ENCODE measurements at regions not wholly inside any gene's neighbourhood (a gene's known extent, or its start where the extent isn't known, plus 50 kb on each side); places are given as distances from the start of the nearest gene placed in this dataset.

GRCh38 chr2:3914241-3914640, 210.9 kb downstream of the DCDC2C start:
- H3K4me3 ChIP-seq (ENCODE audit: low read depth, low read length) = no peak overlapping the region
- DNase-seq (ENCODE audit: low read depth) = no peak
- no peak for FAIRE-seq
- H3K36me3 ChIP-seq (ENCODE audit: control insufficient read depth, insufficient read depth, low read length) = no peaks in the 10 kb centered on the region
- no peak for TF ChIP-seq CTCF (IDR thresholded peaks at IDR 0.05; ENCODE audit: insufficient read depth, low read length, severe bottlenecking)
- no peaks in the 10 kb centered on the region for H3K27me3 ChIP-seq (ENCODE audit: control insufficient read depth, insufficient read depth, low read length)

- no peak for TF ChIP-seq CTCF (IDR thresholded peaks at IDR 0.05; ENCODE audit: insufficient read depth, low read length, severe bottlenecking)
- DNase-seq (ENCODE audit: low read depth) (no peak), FAIRE-seq (no peak)
These were observed 223.7 kb downstream of the DCDC2C start for GRCh38 chr2:3927031-3927430.

GRCh38 chr2:3929374-3929773, 226.0 kb downstream of the DCDC2C start:
- no peak for FAIRE-seq
- no peaks in the 10 kb centered on the region for H3K36me3 ChIP-seq (ENCODE audit: control insufficient read depth, insufficient read depth, low read length)
- DNase-seq (ENCODE audit: low read depth) = no peak
- H3K4me3 ChIP-seq (ENCODE audit: low read depth, low read length) = no peak overlapping the region
- TF ChIP-seq CTCF (IDR thresholded peaks at IDR 0.05; ENCODE audit: insufficient read depth, low read length, severe bottlenecking) = no peak
- H3K27me3 ChIP-seq (ENCODE audit: control insufficient read depth, insufficient read depth, low read length) = no peaks in the 10 kb centered on the region

More at GRCh38 chr2:3927031-3927430, 223.7 kb downstream of the DCDC2C start:
- H3K27me3 ChIP-seq (ENCODE audit: control insufficient read depth, insufficient read depth, low read length) = no peaks in the 10 kb centered on the region
- H3K36me3 ChIP-seq (ENCODE audit: control insufficient read depth, insufficient read depth, low read length) = no peaks in the 10 kb centered on the region
- no peak overlapping the region for H3K4me3 ChIP-seq (ENCODE audit: low read depth, low read length)

- DNase-seq (ENCODE audit: low read depth) = no peak
- Histone ChIP-seq H3K4me3 (ENCODE audit: low read depth, low read length) (no peak overlapping the region), H3K27me3 (ENCODE audit: control insufficient read depth, insufficient read depth, low read length) (no peaks in the 10 kb centered on the region), H3K36me3 (ENCODE audit: control insufficient read depth, insufficient read depth, low read length) (no peaks in the 10 kb centered on the region)
- no peak for TF ChIP-seq CTCF (IDR thresholded peaks at IDR 0.05; ENCODE audit: insufficient read depth, low read length, severe bottlenecking)
- no peak for FAIRE-seq
These were observed 226.9 kb downstream of the DCDC2C start for GRCh38 chr2:3930246-3930645.

- Histone ChIP-seq H3K27me3 (ENCODE audit: control insufficient read depth, insufficient read depth, low read length) (no peaks in the 10 kb centered on the region), H3K36me3 (ENCODE audit: control insufficient read depth, insufficient read depth, low read length) (no peaks in the 10 kb centered on the region), H3K4me3 (ENCODE audit: low read depth, low read length) (no peak overlapping the region)
- FAIRE-seq = no peak
- no peak for TF ChIP-seq CTCF (IDR thresholded peaks at IDR 0.05; ENCODE audit: insufficient read depth, low read length, severe bottlenecking)
- no peak for DNase-seq (ENCODE audit: low read depth)
These were observed 237.3 kb downstream of the DCDC2C start for GRCh38 chr2:3940661-3941060.

GRCh38 chr2:3942841-3943240, 239.5 kb downstream of the DCDC2C start:
- no peak for FAIRE-seq
- no peak for TF ChIP-seq CTCF (IDR thresholded peaks at IDR 0.05; ENCODE audit: insufficient read depth, low read length, severe bottlenecking)
- DNase-seq (ENCODE audit: low read depth) = no peak
- Histone ChIP-seq H3K36me3 (ENCODE audit: control insufficient read depth, insufficient read depth, low read length) (no peaks in the 10 kb centered on the region), H3K27me3 (ENCODE audit: control insufficient read depth, insufficient read depth, low read length) (no peaks in the 10 kb centered on the region), H3K4me3 (ENCODE audit: low read depth, low read length) (no peak overlapping the region)
